ENCODE measurements at regions not wholly inside any gene's neighbourhood (a gene's known extent, or its start where the extent isn't known, plus 50 kb on each side); places are given as distances from the start of the nearest gene placed in this dataset.

GRCh38 chr18:66769375-66769774, 165.5 kb upstream of the CDH19 start:
- TF ChIP-seq, protein P1, sequence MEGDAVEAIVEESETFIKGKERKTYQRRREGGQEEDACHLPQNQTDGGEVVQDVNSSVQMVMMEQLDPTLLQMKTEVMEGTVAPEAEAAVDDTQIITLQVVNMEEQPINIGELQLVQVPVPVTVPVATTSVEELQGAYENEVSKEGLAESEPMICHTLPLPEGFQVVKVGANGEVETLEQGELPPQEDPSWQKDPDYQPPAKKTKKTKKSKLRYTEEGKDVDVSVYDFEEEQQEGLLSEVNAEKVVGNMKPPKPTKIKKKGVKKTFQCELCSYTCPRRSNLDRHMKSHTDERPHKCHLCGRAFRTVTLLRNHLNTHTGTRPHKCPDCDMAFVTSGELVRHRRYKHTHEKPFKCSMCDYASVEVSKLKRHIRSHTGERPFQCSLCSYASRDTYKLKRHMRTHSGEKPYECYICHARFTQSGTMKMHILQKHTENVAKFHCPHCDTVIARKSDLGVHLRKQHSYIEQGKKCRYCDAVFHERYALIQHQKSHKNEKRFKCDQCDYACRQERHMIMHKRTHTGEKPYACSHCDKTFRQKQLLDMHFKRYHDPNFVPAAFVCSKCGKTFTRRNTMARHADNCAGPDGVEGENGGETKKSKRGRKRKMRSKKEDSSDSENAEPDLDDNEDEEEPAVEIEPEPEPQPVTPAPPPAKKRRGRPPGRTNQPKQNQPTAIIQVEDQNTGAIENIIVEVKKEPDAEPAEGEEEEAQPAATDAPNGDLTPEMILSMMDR (IDR thresholded peaks at IDR 0.05) = no peak
- no peak for TF ChIP-seq ZFX (IDR thresholded peaks at IDR 0.05; ENCODE audit: borderline replicate concordance)

All from 22Rv1 (cell line).